Cerebellar nuclear complex (tissue), 1 donor: ENCODE measurements at regions not wholly inside any gene's neighbourhood (a gene's known extent, or its start where the extent isn't known, plus 50 kb on each side); places are given as distances from the start of the nearest gene placed in this dataset.

Source experiments
- DNase-seq, 2 experiments: peaks; one replicate each; lab custom pipeline; 2025; lab: John Stamatoyannopoulos, UW

DNA sequence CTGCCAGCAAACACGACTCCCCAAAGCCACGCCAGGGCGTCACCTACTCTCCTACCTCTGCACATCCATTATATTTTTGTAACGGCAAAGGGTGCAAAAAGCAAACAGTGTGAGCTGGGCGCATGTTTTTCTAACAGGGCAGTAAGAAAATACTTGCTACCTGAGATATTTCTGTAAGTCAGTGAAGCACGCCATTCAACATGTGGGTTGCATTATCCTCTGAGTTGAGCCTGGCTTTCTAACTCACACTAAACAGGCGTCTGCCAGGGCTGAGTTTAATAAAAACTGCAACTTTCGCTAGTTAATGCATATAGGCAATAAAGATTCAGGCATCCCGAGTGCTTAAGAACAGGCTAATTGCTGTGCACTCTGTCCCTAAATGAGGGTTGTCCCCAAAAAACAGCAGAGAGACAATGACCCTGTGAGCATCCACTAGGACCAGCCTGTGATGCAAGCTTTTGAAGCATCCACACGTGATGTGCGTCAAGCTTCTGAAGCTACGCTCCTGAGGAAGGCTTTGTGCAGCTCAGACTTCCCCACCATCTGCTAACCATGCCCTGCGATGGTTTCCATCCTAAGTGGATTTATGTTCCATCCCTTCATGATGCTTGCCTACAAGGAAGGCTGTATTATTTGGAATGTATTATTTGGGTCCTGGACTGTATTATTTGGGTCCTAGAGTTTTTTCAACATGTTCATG is 70.0 kb upstream of the SIM2 start:
- DNase-seq: no peak

DNA sequence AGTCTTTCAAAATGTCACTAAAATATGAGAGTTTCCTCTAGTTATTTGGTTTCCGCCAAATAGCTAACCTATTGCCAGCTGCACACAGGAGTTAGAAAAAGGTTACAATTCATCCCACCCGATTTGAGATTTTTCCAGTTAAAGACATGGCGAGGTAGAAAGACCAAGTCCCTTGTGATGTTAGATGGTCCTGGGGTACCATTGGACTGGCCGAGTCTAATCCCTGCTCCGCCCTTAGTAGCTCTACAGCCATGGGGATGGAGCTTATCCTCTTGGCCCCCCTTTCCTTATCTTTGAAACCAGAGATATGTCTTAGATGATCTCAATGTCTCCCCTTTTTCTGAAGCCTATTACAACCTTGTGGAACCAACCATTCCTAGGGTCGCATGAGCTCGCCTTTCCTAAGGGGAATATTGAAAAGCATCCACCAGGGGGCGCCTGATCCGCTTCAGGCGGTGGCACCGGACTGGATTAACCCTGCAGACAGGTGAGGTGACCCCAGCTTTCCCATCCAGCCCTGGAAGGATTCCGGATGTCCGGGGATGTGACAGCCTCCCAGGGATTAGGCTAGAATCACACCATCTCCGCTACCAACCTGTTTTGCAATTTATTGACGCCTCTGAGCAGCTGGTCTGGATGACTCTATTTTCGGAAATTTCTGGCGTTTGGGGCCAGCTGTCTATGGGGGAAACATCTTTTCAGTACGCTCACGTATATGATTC is 68.3 kb upstream of the SIM2 start:
- DNase-seq: no peak

DNA sequence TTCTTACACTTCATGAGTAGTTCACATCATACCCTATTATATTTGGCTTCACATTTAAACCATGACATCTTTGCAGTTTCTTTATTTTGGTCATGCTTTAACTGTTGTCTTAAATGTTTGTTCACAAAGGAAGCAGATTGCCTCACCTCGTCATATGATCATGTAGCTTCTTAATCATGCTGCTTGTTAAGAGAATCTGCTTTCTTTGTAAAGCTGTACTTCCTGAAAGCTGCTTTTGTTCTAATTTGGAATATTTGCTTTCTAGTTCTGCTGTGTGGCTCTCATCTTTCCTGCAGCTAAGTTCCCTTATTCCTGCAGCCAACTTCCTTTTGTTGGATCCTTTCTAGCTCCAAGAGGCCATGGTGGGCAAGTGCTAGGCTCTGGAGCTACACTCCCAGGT is 62.9 kb upstream of the SIM2 start:
- no peak for DNase-seq

DNA sequence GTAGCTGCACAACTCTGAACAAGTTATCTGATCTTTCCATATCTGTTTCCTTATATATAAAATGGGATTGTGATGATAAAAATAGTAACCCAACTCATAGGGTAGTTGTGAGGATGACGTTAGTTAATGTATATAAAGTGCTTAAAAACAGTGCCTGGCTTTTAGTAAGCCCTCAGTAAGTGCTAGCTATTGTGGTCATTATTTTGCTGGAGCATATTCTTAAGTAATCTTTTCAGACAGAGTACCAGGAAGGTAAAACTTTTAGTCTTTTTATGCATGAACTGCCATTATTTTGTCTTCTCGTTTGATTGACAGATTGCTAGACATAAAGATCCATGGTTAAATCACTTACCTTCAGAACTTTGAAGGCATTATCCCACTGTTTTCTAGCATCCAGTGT is 62.5 kb upstream of the SIM2 start:
- no peak for DNase-seq

DNA sequence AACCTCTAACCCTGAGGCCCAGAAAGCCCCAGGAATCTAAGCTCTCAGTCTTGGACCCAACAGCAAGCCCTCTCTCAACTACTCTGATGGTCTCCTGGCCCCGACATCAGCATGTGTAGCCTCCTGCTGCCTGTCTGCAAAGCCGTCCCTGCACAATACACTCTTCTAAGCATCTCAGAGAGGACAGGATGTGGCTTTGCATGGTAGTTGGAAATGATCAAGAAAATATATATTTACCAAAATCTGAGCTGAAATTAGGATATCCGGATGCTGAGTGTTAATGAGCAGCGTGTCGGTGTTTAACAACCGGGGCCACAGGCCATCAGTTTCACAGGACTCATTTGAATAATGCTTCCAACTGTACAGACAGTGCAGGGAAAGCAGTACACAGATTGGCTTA is 59.1 kb upstream of the SIM2 start:
- DNase-seq: no peak

DNA sequence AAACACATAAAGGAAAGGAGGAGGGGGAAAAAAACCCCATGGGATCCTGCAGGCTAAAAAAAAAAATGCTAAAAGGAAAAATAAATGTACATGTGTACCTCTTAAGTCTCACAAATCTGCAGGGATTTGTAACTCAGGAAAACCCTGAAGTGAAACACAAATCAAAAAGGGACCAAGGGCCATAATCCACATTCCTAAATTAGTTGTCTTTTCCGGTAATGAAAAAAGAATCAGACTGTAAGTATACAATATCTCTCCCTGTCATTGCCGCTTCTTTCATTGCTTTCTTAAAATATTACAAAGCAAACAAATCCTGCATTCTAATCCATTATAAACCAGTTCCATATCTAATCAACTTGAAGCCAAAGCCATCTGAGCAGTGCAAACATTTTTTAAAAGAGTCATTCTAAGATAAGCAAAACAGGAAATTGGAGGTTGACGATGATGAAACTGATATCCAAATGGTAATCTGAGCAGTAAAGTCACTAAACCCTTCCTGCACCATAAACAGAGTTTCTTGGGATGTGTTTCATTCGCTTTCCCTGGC is 58.7 kb upstream of the SIM2 start:
- DNase-seq: no peak

DNA sequence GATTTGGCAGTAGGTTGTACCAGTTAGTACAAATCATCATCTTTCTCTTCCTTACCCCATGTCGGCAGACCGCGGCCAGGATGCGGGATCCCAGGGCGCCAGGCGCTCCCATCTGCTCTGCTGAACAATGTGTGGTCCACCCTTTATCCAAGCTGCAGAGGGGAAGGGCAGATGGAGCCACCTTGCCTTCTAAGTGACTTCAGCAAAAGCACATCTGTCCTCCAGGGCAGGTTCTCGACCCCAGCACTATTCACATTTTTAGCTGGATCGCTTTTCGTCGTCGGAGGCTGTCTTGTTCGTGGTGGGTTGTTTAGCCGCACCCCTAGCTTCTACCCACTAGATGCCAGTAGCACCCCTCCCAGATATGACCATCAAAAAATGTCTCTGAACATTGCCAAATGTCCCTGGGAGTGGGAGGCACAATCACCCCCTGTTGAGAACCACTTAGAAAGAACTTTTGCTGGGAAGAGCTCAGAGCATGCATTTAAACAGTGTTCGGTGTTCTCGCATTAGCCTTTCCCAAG is 58.1 kb upstream of the SIM2 start:
- DNase-seq: no peak

DNA sequence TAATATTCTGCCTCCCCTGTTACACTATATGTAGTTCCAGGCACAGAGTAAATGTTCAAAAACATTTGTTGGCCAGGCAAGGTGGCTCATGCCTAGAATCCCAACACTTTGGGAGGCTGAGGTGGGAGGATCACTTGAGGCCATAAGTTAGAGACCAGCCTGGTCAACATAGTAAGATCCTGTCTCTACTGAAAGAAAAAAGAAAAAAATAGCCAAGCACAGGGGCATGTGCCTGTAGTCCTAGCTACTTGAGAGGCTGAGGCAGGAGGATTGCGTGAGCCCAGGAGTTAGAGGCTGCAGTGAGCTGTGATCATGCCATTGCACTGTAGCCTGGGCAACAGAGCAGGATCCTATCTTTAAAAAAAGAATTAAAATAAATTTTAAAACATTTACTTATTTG is 57.6 kb upstream of the SIM2 start:
- no peak for DNase-seq

DNA sequence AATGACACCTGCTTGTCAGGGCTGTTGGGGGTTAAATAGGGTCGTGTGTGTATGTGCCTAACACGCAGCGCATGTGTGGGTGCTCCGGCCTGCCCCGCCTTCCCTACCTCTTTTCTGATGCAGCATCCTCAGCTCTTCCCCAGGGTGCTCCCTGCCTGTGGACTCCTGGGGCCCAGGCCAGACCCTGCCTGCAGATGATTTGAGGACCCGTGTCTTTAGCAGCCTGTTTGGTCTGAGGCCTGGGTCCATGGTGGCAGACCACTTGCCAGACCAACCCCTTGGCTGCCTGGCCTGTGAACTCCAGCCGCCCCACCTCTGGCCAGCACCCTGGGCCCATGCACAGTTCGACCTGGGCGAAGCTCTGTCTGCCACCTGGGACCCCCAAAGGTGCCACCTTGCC is 57.0 kb upstream of the SIM2 start:
- no peak for DNase-seq

DNA sequence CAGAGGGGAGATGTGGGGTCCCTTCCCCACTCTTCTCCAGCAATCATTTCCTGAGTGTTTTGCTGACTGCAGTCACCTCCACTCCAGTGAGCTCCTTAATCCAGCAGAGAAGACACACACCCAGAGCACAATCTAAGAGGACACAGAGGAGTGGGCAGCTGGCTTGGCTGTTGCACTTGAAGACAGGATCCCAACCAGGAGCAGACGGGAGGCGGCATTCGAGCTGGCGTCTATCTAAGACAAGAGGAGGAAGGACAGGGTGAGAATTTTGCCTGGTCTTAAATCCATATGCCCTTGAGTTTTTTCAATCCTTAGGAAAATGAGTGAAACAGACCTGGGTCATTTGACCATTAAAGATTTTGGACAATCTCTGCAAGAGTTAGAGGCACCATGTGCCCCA is 56.1 kb upstream of the SIM2 start:
- DNase-seq: no peak

DNA sequence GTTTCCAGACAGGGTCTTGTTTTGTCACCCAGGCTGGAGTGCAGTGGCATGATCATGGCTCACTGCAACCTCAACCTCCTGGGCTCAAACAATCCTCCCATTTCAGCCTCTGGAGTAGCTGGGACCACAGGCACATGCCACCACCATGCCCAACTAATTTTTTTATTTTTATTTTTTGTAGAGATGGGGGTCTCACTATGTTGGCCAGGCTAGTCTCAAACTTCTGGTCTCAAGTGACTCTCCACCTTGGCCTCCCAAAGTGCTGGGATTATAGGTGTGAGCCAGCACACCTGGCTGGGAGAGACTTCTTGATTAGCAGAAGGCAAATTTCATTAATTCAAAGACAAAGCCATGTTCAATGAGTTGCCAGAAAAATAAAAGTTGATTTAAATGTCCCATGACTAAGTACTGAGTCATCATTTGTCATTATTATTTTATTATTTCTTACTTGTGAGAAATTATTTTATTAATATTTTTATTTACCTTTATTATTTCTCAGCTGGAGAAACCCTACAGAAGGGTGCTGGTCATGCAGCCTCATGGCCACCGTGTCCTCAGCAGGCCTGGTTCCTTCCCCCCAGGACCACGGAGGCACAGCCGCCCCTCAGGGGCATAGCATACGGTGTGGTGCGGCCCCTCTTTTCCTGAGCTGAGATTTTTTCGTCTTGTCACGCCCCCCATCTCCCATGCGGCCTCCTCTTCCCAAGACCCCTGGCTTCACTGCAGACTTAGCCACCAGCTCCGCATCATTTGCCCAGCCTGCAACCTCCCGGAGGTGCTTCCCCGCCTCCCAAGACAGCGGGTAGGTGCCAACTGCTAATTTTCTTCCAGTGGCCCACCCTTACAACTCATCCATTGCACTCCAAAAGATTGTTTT is 55.3 kb upstream of the SIM2 start:
- DNase-seq: no peak

DNA sequence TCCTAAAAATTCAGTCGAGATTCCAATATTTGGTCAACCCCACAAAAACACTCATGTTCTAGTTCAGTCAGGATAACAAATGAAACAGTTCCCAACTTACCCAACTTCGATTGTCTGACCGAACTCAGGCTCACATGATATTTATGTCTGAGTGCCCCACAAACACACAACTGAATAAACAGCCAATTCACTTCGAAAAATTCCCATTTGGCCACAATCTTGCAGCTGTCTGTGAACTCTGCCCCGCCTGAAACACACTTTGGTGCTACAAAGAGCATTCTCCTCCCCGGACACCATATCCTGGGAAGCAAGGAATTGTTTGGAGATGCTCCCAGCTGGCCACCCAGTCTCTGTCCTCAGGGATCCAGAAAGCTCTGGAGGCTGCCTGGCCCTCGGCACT is 52.9 kb upstream of the SIM2 start:
- DNase-seq: no peak

DNA sequence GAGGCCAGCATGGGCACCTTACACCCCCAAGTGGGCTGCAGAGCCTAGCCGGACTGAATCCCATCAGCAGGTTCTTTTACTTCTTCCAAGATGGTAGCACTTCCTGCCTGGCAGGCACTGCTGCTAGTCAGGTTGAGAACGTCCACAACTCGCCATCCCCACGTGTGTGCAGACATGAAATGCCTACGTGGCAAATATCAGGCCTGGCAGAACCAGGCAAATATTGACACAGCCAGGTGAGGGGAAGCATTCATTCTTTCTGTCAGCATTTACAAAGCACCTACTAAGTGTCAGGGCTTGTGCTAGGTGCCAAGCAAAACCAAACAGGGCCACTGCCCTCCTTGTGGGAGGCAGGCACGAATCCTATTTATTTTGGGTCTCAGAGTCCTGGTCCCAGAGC is 52.3 kb upstream of the SIM2 start:
- DNase-seq: no peak

DNA sequence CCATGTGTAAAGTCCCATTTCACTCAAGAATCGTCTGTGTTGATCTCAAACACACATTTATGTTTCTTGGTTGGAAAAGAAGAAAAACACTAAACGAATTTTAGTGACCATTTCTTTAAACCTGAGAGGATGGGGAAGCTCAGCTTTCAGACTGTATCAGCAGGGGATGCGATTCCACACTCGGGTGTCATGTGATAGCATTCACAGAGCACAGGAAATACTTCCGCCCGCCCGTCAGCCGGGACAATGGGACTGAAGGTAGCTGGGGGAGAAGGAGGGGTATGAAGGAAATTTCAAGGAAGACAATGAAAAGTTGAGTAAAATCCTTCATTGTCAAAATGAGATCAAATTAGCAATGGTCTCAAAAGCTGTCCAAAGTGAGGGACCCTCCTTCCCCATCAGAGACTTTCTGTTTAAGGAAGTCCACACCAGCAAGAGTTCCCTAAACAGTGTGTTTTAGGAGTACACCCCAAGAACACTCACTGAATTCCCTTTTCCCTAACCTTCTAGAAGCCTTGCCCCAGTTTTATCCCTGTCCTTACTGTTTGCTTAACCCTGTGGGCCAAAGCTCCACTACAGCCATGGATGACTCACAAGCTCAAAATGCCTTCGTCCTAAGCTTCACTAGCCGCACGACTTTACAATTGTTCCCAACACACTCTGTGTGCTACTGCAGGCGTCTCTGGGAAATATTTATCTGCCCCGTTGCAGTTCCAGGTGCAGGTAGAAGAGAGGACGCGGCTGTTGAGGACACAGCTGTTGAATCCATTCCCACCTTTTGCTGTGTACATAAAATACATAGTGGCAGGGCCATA is 51.4 kb upstream of the SIM2 start:
- DNase-seq: no peak
